Activated naive CD4-positive, alpha-beta T cell treated with anti-CD3 and anti-CD28 coated beads for 36 hours (primary cell): ENCODE measurements at regions not wholly inside any gene's neighbourhood (a gene's known extent, or its start where the extent isn't known, plus 50 kb on each side); places are given as distances from the start of the nearest gene placed in this dataset.

Source experiments
- CTCF ChIA-PET: fragments of 350-600 bp; sonication (Branson Sonifier 250); formaldehyde crosslinking; loops from one replicate; lab custom pipeline; 2021; ENCODE audit warnings: antibody characterized with exemption; lab: Charles Lee
- DNase-seq: peaks from one replicate; pipeline ENCODE4 v3.0.0-alpha.2; 2020
- H3K27ac Mint-ChIP-seq: one replicate; pipeline ENCODE4 v1.8.0; 2021; ENCODE audit warnings: mild to moderate bottlenecking, mixed read lengths
- H3K27me3 Mint-ChIP-seq: one replicate; pipeline ENCODE4 v1.8.0; 2021; ENCODE audit warnings: low read depth, mixed read lengths
- H3K36me3 Mint-ChIP-seq: one replicate; pipeline ENCODE4 v1.8.0; 2021; ENCODE audit warnings: low read depth, mixed read lengths
- H3K4me1 Mint-ChIP-seq: one replicate; pipeline ENCODE4 v1.8.0; 2021; ENCODE audit warnings: low read depth, mixed read lengths
- H3K4me3 Mint-ChIP-seq: one replicate; pipeline ENCODE4 v1.8.0; 2021; ENCODE audit warnings: mild to moderate bottlenecking, moderate library complexity, mixed read lengths
- H3K9me3 Mint-ChIP-seq: one replicate; pipeline ENCODE4 v1.8.0; 2021; ENCODE audit warnings: mixed read lengths
- intact Hi-C: fragments of 100-400 bp; cut with micrococcal nuclease; formaldehyde crosslinking; loops from one replicate; pipeline ENCODE4 v1.15.1; 2023

DNA sequence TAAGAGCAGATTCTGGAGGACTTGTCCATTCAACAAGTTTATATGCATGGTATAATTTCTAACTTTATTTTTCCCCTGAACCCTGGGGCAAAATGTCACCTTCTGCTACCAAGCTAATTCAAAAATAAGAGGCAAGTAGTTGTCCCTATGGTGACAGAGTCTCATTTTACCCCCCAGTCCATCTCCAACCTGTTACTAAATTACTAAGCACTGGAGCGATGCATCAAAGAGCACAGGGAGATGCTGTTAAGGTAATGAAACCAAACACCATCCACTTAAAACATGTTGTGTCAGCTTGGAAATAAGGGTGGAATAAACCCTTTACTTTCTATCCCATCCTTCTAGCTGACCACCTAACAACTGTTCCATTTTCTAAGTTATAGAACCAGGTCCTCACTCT lies 417.4 kb upstream of the ATP11B start:
- Mint-ChIP-seq H3K27ac (no peak overlapping the region), H3K4me3 (no peak overlapping the region), H3K27me3 (peaks cover 2% of the 10 kb centered on the region), H3K4me1 (no peaks in the 10 kb centered on the region), H3K9me3 (no peaks in the 10 kb centered on the region), H3K36me3 (no peaks in the 10 kb centered on the region)
- no peak for DNase-seq
- intact Hi-C loops, result no loop called here
- CTCF ChIA-PET, result no interaction called here

DNA sequence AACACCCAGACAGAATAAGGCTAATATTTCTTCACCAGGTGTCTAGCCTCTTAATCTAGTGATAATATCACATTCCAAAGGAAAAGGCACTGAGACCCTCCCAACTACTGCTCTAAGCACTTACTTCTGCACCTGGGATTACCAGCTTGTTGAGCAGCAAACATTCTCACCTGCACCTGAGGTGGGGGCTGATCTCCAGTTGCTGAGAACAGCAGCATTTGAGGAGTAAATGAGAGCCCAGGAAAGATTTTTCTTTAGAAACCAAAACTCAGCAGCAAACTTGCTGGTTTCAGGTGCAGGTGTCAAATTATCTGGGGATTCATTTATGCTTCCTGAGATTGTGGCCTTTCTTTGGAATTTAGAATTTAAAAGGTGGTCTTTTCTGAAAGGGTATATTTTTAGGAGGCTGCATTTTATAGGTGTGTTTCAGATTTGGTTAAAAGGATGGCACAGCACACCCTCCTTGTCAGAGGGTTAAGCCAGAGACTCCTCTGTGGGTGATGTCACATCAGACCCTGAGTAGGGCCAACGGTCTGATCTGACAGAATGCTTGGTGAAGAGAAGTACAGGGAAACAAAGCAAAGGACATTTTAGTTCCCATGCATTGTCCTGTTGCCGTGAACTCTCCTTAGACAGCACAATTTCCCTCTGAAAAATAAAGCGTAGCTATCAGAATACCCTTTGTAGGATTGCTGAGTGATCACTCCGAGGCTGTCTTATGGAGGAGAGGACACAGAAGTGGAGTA lies 411.0 kb upstream of the ATP11B start:
- CTCF ChIA-PET, result no interaction called here
- H3K27me3 Mint-ChIP-seq, result peaks cover 5% of the 10 kb centered on the region
- no peaks in the 10 kb centered on the region for H3K4me1 Mint-ChIP-seq
- H3K36me3 Mint-ChIP-seq, result no peaks in the 10 kb centered on the region
- no peak for DNase-seq
- H3K9me3 Mint-ChIP-seq, result no peaks in the 10 kb centered on the region
- H3K4me3 Mint-ChIP-seq, result no peak overlapping the region
- intact Hi-C loops, result no loop called here
- H3K27ac Mint-ChIP-seq, result no peak overlapping the region

- DNase-seq, result no peak
- Mint-ChIP-seq H3K27ac (no peak overlapping the region), H3K4me1 (no peaks in the 10 kb centered on the region), H3K36me3 (no peaks in the 10 kb centered on the region), H3K27me3 (peaks cover 5% of the 10 kb centered on the region), H3K9me3 (no peaks in the 10 kb centered on the region), H3K4me3 (no peak overlapping the region)
- intact Hi-C loops, result no loop called here
- CTCF ChIA-PET, result no interaction called here
Observed at GRCh38 chr3:182384221-182384620, 409.1 kb upstream of the ATP11B start.

DNA sequence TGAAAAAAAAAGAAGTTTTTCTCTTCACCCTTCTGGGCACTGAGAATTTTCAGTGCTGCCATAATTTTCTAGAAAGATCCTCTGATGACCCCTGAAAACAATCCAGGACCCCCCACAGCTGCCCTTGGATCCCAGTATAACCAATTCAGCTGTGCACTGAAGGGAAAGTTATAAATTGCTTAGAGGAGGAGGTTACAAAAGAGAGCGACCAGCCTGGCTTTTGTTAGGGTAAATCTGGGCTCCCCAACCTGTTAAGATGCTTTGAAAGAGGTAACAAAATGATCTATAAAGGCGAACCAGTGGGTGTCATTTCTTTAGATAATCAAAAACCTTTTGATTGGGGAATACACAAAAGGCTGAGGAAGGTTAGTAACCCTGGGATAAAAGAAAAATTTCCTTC lies 407.9 kb upstream of the ATP11B start:
- no peak for DNase-seq
- CTCF ChIA-PET, result no interaction called here
- Mint-ChIP-seq H3K4me1 (no peaks in the 10 kb centered on the region), H3K9me3 (no peaks in the 10 kb centered on the region), H3K27me3 (peaks cover 3% of the 10 kb centered on the region), H3K4me3 (no peak overlapping the region), H3K27ac (no peak overlapping the region), H3K36me3 (no peaks in the 10 kb centered on the region)
- intact Hi-C loops, result no loop called here

DNA sequence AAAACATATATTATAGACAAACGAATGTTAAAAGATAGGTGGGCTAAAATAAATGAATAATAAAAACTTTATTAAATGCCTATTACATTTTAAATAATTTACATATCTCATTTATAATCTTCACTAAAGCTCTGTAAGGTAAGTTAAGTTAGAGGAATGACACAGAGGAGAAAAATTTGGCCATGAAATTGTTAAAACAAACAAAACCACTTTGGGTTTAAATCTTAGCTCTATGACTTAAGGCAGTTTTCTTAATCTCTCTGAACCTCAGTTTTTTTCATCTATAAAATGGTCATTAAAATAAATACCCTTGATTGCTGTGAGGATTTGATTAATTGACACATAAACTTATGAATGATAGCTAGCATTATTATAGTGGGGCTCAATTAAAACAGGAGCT lies 404.8 kb upstream of the ATP11B start:
- Mint-ChIP-seq H3K4me1 (no peaks in the 10 kb centered on the region), H3K27me3 (peaks cover 2% of the 10 kb centered on the region), H3K36me3 (no peaks in the 10 kb centered on the region), H3K27ac (no peak overlapping the region), H3K4me3 (no peak overlapping the region), H3K9me3 (no peaks in the 10 kb centered on the region)
- CTCF ChIA-PET, result interaction anchor here (0.6 kb wide), 1 partner anchor 59 kb away, joined by 3 read pairs; no protein-coding TSS in a partner anchor
- intact Hi-C loops, result no loop called here
- no peak for DNase-seq

DNA sequence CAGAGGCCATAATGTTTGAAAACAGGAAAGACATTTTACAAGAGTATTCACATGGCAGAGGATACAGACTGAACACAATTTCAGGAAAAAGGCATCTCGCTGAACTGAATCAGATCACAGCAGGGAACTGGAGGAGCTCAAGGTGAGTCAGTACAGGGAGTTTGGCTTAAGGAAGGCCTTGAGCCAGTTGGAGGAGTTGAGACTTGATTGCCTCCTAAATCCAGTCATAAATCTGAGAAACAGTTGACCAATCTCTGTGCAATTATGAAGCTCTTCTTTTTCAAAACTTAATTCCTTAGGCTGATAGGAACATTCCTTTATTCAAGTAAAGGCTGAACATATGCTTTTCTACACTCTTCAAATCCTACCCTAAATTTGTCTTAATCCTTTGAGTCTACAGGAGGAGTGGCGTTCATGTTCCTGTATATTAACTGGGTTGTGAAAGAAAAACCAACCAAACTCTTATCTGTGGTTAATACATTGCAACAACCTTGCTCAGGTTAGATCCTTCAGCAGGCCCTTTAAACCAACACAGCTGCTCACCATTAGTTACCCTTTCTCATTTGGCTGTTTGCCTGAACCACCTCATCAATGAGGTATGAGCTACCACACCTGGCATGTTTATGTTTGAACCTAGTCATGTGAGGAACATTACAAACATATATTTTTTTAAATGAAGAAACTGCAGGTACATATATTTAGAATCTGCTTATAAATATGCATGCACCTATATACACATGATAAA lies 404.1 kb upstream of the ATP11B start:
- Mint-ChIP-seq H3K9me3 (no peaks in the 10 kb centered on the region), H3K4me1 (no peaks in the 10 kb centered on the region), H3K4me3 (no peak overlapping the region), H3K27ac (no peak overlapping the region), H3K36me3 (no peaks in the 10 kb centered on the region), H3K27me3 (peaks cover under 1% of the 10 kb centered on the region)
- intact Hi-C loops, result no loop called here
- CTCF ChIA-PET, result interaction anchor here (0.6 kb wide), 1 partner anchor 58 kb away, joined by 3 read pairs; no protein-coding TSS in a partner anchor
- DNase-seq, result no peak

- Mint-ChIP-seq H3K27me3 (no peaks in the 10 kb centered on the region), H3K27ac (no peak overlapping the region), H3K4me3 (no peak overlapping the region), H3K9me3 (no peaks in the 10 kb centered on the region), H3K4me1 (no peaks in the 10 kb centered on the region), H3K36me3 (no peaks in the 10 kb centered on the region)
- intact Hi-C loops, result loop anchor here (5.0 kb wide), 1 partner anchor 292 kb away; no protein-coding TSS in a partner anchor
- CTCF ChIA-PET, result no interaction called here
- no peak for DNase-seq
Observed at GRCh38 chr3:182390421-182390820, 402.9 kb upstream of the ATP11B start.

DNA sequence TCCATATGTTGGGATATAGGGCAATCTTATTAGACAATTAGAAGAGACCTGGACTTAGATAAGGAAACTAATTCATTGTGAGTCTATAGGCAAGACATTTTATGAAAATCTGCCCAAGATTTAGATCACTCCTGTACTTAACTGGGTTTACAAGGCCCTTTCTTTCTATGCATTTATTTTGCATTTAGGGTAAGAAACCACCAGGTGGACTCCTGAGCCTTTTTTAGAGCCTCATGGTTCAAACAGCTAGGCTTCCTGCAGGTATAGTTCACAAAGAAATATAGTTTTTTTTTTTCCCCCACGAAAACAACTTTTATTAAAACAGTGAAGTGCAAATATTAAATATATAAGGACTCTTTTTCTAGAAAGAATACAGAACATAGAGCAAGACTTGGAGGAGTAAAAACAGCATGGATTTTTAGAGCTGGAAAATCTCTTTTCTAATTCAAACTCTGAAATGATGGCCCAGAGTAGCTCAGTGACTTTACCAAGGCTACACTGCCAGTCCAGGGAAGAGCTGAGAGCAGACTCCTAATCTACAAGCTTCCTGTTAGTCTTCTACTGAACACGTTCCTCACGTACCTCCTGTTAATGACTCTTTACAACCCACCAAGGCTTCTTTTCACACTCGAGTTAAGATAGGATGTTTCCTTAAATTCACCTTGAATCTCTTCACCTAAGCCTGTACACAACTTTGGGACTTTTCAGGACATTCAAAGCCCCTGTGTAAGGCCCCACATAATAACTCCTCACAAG lies 400.9 kb upstream of the ATP11B start:
- CTCF ChIA-PET, result interaction anchor here (0.6 kb wide), 1 partner anchor 294 kb away, joined by 3 read pairs; no protein-coding TSS in a partner anchor
- intact Hi-C loops, result loop anchor here (5.0 kb wide), 1 partner anchor 290 kb away; no protein-coding TSS in a partner anchor
- H3K9me3 Mint-ChIP-seq, result no peaks in the 10 kb centered on the region

GRCh38 chr3:182393151-182393550 lies 400.2 kb upstream of the ATP11B start:
- no peak overlapping the region for H3K27ac Mint-ChIP-seq
- intact Hi-C loops, result loop anchor here (5.0 kb wide), 1 partner anchor 289 kb away; no protein-coding TSS in a partner anchor
- H3K36me3 Mint-ChIP-seq, result no peaks in the 10 kb centered on the region
- CTCF ChIA-PET, result interaction anchor here (0.6 kb wide), 1 partner anchor 293 kb away, joined by 3 read pairs; no protein-coding TSS in a partner anchor
- H3K4me3 Mint-ChIP-seq, result no peak overlapping the region
- H3K4me1 Mint-ChIP-seq, result no peaks in the 10 kb centered on the region
- no peaks in the 10 kb centered on the region for H3K9me3 Mint-ChIP-seq
- H3K27me3 Mint-ChIP-seq, result no peaks in the 10 kb centered on the region
- no peak for DNase-seq

More for the DNA sequence above, 400.9 kb upstream of the ATP11B start:
- H3K27me3 Mint-ChIP-seq, result no peaks in the 10 kb centered on the region
- DNase-seq, result no peak
- H3K4me3 Mint-ChIP-seq, result no peak overlapping the region
- no peaks in the 10 kb centered on the region for H3K36me3 Mint-ChIP-seq
- H3K27ac Mint-ChIP-seq, result no peak overlapping the region
- H3K4me1 Mint-ChIP-seq, result no peaks in the 10 kb centered on the region

DNA sequence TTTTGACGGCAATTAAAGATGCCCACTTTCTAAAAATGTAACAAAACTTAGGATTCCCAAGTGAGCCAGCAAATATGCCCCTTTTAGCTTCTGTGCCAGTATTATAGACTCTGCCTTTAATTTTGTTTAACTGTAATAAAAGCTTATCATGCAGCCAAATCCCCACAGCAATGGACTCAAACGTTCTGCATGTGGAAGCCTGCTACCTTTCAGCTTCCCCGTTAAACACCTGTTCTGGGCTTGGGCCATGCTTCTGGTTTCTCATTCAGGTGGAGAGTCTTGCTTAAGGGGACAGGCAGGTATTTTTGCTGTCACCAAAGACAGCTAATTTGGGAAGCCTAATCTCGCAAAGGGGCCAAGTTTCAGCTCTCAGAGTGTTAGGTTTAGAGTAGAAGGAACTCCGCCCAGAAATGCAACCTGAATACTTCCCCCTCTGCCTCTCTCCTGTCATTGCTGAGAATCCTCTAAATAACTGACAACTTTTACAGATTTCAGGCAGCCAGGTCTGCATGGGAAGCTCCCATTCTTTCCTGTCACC lies 399.4 kb upstream of the ATP11B start:
- CTCF ChIA-PET, result no interaction called here
- H3K4me3 Mint-ChIP-seq, result no peak overlapping the region
- H3K4me1 Mint-ChIP-seq, result no peaks in the 10 kb centered on the region
- DNase-seq, result no peak
- intact Hi-C loops, result loop anchor here (5.0 kb wide), 1 partner anchor 288 kb away; no protein-coding TSS in a partner anchor
- H3K36me3 Mint-ChIP-seq, result no peaks in the 10 kb centered on the region
- H3K9me3 Mint-ChIP-seq, result no peaks in the 10 kb centered on the region
- H3K27me3 Mint-ChIP-seq, result no peaks in the 10 kb centered on the region
- no peak overlapping the region for H3K27ac Mint-ChIP-seq

DNA sequence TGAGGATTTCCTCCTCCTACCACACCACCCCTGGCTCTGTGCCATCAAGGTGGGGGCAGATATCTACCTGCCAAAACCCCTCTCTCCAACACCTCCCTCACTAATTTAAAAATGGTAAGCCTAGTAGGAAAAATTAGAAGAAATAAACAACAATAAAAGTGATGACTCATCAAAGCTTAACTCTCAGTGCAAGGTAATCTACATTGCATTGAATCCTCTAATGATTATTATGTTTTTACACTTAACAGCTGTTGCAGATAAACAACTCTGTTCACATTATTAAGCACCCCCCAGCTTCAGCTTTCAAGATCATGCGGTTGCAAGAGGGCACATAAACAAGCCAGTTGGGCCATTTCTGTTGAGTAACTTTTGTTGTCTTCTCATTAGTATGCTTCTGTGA lies 396.1 kb upstream of the ATP11B start:
- Mint-ChIP-seq H3K27me3 (peaks cover 4% of the 10 kb centered on the region), H3K4me3 (no peak overlapping the region), H3K36me3 (no peaks in the 10 kb centered on the region), H3K9me3 (peaks cover 2% of the 10 kb centered on the region), H3K27ac (no peak overlapping the region), H3K4me1 (no peaks in the 10 kb centered on the region)
- intact Hi-C loops, result no loop called here
- CTCF ChIA-PET, result interaction anchor here (0.6 kb wide), 1 partner anchor 1670 kb away, joined by 3 read pairs; no protein-coding TSS in a partner anchor
- DNase-seq, result no peak
